ENCODE measurements at regions not wholly inside any gene's neighbourhood (a gene's known extent, or its start where the extent isn't known, plus 50 kb on each side); places are given as distances from the start of the nearest gene placed in this dataset.

- TF ChIP-seq EZH2 (IDR thresholded peaks at IDR 0.05; ENCODE audit: borderline replicate concordance, low read depth, low read length, poor library complexity, severe bottlenecking) (no peak), CTCF (conservative IDR thresholded peaks at IDR 0.05; ENCODE audit: low read depth, low read length) (no peak)
Measured at GRCh38 chr2:180513389-180513788, 467.0 kb upstream of the UBE2E3 start.

Measured in A673 (cell line).